Omental fat pad (tissue), 3 donors: ENCODE measurements at regions not wholly inside any gene's neighbourhood (a gene's known extent, or its start where the extent isn't known, plus 50 kb on each side); places are given as distances from the start of the nearest gene placed in this dataset.

ENCODE experiments used
- ATAC-seq: fragments of 150-250 bp; one replicate; pipeline ENCODE4 v1.9.1; 2016; ENCODE audit warnings: mild to moderate bottlenecking, moderate library complexity; ENCODE audit not compliant: low FRiP score
- DNase-seq: peaks from one replicate; pipeline ENCODE4 v3.0.0-alpha.2; 2019; ENCODE audit warnings: low spot score
- TF ChIP-seq, protein P1 (sequence below), 3 donors: fragments of 450-650 bp; IDR thresholded peaks; one replicate each; pipeline ENCODE4 v1.5.1; 2016 to 2017; ENCODE audit warnings: antibody characterized with exemption in 3 of 3, mild to moderate bottlenecking in 3 of 3, moderate library complexity in 2 of 3

DNA sequence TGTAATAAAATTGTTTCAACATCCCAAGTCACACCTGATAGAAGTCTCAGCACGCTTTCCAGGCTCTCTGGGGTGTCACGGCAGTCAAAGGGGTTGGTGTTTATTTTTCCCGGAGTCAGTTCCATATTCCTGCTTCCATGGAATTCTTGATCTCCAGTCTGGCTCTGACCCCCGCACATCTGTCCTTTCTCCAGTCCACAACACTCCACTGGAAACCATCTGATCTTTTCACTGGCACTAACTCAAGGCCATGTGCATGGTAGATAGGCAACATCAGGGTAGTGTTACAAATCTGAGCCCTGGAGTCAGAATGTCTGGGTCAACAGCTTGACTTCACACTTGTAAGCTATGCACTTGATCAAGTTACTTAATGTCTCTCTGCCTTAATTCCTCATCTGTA is 176.2 kb downstream of the WDR11 start:
- ATAC-seq (no peak), DNase-seq (no peak)
- TF ChIP-seq, protein P1, sequence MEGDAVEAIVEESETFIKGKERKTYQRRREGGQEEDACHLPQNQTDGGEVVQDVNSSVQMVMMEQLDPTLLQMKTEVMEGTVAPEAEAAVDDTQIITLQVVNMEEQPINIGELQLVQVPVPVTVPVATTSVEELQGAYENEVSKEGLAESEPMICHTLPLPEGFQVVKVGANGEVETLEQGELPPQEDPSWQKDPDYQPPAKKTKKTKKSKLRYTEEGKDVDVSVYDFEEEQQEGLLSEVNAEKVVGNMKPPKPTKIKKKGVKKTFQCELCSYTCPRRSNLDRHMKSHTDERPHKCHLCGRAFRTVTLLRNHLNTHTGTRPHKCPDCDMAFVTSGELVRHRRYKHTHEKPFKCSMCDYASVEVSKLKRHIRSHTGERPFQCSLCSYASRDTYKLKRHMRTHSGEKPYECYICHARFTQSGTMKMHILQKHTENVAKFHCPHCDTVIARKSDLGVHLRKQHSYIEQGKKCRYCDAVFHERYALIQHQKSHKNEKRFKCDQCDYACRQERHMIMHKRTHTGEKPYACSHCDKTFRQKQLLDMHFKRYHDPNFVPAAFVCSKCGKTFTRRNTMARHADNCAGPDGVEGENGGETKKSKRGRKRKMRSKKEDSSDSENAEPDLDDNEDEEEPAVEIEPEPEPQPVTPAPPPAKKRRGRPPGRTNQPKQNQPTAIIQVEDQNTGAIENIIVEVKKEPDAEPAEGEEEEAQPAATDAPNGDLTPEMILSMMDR (IDR thresholded peaks at IDR 0.05) = no peak

DNA sequence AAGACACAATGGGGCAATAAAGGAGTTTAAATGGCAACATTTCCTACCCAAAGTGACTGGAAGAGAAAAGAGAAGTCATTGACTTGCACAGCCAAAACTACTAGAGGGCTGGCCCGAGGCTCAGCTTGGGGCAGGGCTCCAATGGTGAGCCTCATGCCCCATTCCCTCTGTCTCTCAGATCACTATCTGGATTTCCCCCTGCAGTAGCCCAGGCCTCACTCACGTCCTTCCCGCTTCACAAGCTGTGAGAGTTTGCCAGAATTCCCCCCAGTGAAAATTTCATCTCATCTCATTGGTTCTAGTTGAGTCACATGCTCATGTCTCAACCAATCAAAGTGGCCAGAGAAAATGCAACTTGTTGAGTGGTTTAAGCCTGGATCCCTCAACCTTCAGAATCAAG is 181.3 kb downstream of the WDR11 start:
- DNase-seq = no peak
- ATAC-seq = no peak
- TF ChIP-seq, protein P1 (IDR thresholded peaks at IDR 0.05) = no peak

DNA sequence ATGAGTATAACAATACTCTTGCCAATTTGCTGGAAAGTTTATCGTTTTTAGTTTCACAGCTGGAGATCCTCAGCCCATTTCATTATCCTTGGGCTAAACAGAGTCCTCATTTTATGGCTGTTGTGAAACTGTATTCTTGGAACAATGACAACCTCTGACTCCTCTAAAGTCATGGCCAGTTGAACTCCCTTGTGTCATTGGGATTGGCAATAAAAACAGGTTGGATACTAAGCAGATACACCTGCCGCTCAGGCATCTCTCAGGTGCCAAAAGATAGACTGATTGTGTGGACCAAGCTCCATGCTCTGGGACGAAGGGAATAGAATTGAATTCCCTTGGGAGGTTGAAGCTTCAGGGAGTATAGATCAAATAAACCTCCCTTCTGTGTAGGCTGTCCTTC is 182.2 kb downstream of the WDR11 start:
- ATAC-seq = no peak
- DNase-seq = no peak
- TF ChIP-seq, protein P1 (IDR thresholded peaks at IDR 0.05) = no peak

DNA sequence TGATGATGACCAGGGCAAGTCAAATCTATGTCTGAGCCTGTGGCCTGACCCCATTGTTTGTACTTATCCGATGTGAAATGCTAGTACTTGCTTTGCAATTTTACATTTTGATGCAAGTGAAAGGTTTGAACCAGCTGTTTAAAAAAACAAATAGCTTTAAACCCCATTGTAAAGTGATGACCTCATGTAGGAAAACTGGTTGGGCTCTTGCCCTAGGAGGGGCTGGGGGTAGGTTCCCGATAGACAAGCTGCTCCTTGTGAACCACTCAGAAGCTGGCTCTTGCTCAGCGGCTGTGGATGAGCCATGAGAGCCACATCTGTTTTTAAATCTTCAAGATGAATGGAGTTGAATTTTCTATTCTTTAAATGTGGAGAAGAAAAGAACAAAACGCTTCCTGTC is 185.3 kb downstream of the WDR11 start:
- DNase-seq = no peak

DNA sequence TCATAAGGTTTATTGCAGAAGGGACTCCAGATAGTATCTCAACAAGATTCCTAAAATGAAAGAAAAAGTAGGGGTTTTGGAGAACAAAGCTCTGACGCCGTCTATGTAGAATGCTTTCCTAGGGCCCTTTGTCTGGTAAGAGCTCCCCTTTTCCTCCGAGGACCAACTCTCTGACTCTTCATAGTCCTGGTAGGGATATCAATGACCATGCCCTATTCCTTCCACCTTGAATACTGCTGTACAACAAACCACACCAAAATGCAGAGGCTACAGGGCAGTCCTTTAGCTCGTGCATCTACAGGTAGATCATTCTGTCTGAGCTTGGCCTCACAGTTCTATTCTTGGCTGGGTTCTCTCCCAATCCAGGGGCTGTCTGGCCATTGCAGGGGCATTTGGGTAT is 190.3 kb downstream of the WDR11 start:
- no peak for ATAC-seq
- DNase-seq = no peak
- TF ChIP-seq, protein P1 (IDR thresholded peaks at IDR 0.05) = no peak

More for the DNA sequence above, 185.3 kb downstream of the WDR11 start:
- no peak for ATAC-seq
- TF ChIP-seq, protein P1 (IDR thresholded peaks at IDR 0.05) = no peak

DNA sequence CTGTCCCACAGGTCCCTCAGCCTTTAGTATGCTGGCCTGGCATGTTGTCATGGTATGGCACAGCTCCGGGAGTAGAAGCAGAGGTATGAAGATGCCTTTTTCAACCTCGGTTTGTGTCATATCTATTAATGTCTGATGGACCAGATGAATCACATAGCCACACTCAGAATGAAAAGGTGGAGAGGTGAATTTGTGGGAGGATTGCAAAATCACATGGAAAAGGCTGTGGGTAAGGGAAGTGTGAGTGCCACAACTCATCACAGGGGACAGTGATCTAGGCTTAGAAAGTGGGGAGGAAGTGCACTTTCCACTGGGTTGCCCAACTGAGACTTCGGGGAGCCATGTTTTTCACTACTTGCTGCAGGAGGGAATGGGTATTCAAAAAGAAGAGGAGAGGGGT is 190.7 kb downstream of the WDR11 start:
- TF ChIP-seq, protein P1 (IDR thresholded peaks at IDR 0.05) = no peak
- no peak for ATAC-seq
- no peak for DNase-seq

DNA sequence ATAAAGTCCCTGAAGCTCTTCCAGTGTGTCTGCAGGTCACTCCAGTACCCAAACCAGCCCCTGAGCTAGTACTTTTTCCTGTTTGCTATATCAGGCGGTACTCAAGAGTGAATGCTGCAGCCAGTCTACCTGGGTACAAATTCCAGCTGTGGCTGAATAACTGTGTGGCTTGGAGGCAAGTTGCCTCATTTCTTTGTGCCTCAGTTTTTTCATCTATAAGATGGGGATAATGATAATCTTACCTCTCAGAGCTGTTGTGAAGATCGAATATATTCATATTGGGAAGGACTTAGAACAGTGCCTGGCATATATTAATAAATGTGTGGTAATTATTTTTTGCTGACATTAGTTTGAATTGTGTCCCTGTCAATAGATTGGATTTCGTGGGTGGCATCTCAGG is 191.2 kb downstream of the WDR11 start:
- TF ChIP-seq, protein P1 (IDR thresholded peaks at IDR 0.05) = no peak
- DNase-seq = no peak
- ATAC-seq = no peak
